B cell (primary cell): ENCODE measurements at regions not wholly inside any gene's neighbourhood (a gene's known extent, or its start where the extent isn't known, plus 50 kb on each side); places are given as distances from the start of the nearest gene placed in this dataset.
"Not testable (repeated sequence)": the region's sequence is repeated elsewhere in the genome, so short reads cannot be mapped to it uniquely, and the experiment has no call there.

ENCODE experiments used
- ATAC-seq: fragments of 200-7000 bp; cut with Tn5 transposase; one replicate; pipeline ENCODE4 v1.10.0; 2021; ENCODE audit warnings: low read depth, mild to moderate bottlenecking, moderate number of reproducible peaks, moderate library complexity
- CTCF ChIA-PET: fragments of 350-600 bp; sonication (Branson Sonifier 250); formaldehyde crosslinking; loops from one replicate; lab custom pipeline; 2021; ENCODE audit warnings: antibody characterized with exemption, inconsistent platforms; lab: Charles Lee
- POLR2A ChIA-PET: fragments of 350-600 bp; sonication (Branson Sonifier 250); formaldehyde crosslinking; loops from one replicate; lab custom pipeline; 2021; ENCODE audit warnings: antibody characterized with exemption; lab: Charles Lee
- DNase-seq: peaks from one replicate; pipeline ENCODE4 v3.0.0; 2013
- H2AFZ ChIP-seq: 2 replicates; pipeline ENCODE4 v1.6.1; 2012; ENCODE audit warnings: mild to moderate bottlenecking, low read depth, low read length; ENCODE audit not compliant: insufficient read depth, poor library complexity, severe bottlenecking
- H3K27ac ChIP-seq, 2 donors: 1 replicate in 1 of 2; 2 replicates in 1 of 2; pipeline ENCODE4 v1.5.1; 2012 to 2013; ENCODE audit warnings: low read length in 2 of 2, mild to moderate bottlenecking in 2 of 2, moderate library complexity in 1 of 2
- H3K27me3 ChIP-seq, 4 experiments: fragments of 200-600 bp in 1 of 4; sonication (generic) in 1 of 4; replicated peaks in 1 of 4; 1 replicate in 2 of 4; 2 replicates in 2 of 4; pipeline versions ENCODE4 v1.6.1 to v1.7.0; 2013 to 2016; ENCODE audit warnings: low read length in 3 of 4, mild to moderate bottlenecking in 2 of 4, mixed read lengths in 1 of 4, moderate library complexity in 1 of 4; ENCODE audit not compliant: insufficient read depth in 4 of 4, control insufficient read depth in 3 of 4; ENCODE audit errors: control extremely low read depth in 1 of 4
- H3K36me3 ChIP-seq, 2 experiments: replicated peaks in 1 of 2; 1 replicate in 1 of 2; 2 replicates in 1 of 2; pipeline versions ENCODE4 v1.6.1 to v1.7.1; 2013; ENCODE audit warnings: low read length in 1 of 2; ENCODE audit not compliant: insufficient read depth in 2 of 2, control insufficient read depth in 1 of 2; ENCODE audit errors: control extremely low read depth in 1 of 2, extremely low read depth in 1 of 2
- H3K4me1 ChIP-seq, 2 donors: fragments of 200-600 bp in 1 of 2; sonication (generic) in 1 of 2; 1 replicate in 1 of 2; 2 replicates in 1 of 2; pipeline versions ENCODE4 v1.5.1 to v1.6.1; 2013 to 2017; ENCODE audit warnings: low read length in 2 of 2; ENCODE audit not compliant: control insufficient read depth in 2 of 2, insufficient read depth in 2 of 2
- H3K4me2 ChIP-seq: replicated peaks from 2 replicates; pipeline ENCODE3; 2012; ENCODE audit warnings: mild to moderate bottlenecking, low read depth, low read length; ENCODE audit not compliant: poor library complexity, severe bottlenecking
- H3K4me3 ChIP-seq, 5 experiments: fragments of 200-600 bp in 1 of 5; sonication (generic) in 1 of 5; 1 replicate in 3 of 5; 2 replicates in 2 of 5; pipeline versions ENCODE4 v1.5.1 to v1.7.0; 2011 to 2016; ENCODE audit warnings: low read length in 4 of 5, mild to moderate bottlenecking in 4 of 5, low read depth in 2 of 5, control low read depth in 1 of 5, moderate library complexity in 1 of 5; ENCODE audit not compliant: insufficient read depth in 1 of 5; ENCODE audit errors: control extremely low read depth in 1 of 5, extremely low read depth in 1 of 5
- H3K79me2 ChIP-seq: fragments of 200-600 bp; sonication (generic); one replicate; pipeline ENCODE4 v1.6.0; 2016; ENCODE audit warnings: low read length; ENCODE audit not compliant: control insufficient read depth, insufficient read depth
- H3K9ac ChIP-seq: fragments of 200-600 bp; sonication (generic); 2 replicates; pipeline ENCODE4 v1.6.1; 2017; ENCODE audit warnings: mild to moderate bottlenecking, low read length, moderate library complexity
- H3K9me3 ChIP-seq, 3 donors: one replicate each; pipeline versions ENCODE4 v1.6.1 to v1.7.1; 2013; ENCODE audit warnings: low read length in 2 of 3; ENCODE audit not compliant: control insufficient read depth in 2 of 3, insufficient read depth in 1 of 3; ENCODE audit errors: control extremely low read depth in 1 of 3
- H4K20me1 ChIP-seq: 2 replicates; pipeline ENCODE4 v1.6.0; 2012; ENCODE audit warnings: mild to moderate bottlenecking, low read length; ENCODE audit not compliant: insufficient read depth, control insufficient read depth, poor library complexity, severe bottlenecking
- H3K27ac Mint-ChIP-seq: one replicate; pipeline ENCODE4 v1.8.0; 2021; ENCODE audit warnings: mixed read lengths
- H3K27me3 Mint-ChIP-seq: one replicate; pipeline ENCODE4 v1.8.0; 2021; ENCODE audit warnings: mixed read lengths
- H3K4me1 Mint-ChIP-seq: one replicate; pipeline ENCODE4 v1.8.0; 2021; ENCODE audit warnings: mixed read lengths
- H3K4me3 Mint-ChIP-seq: one replicate; pipeline ENCODE4 v1.8.0; 2021; ENCODE audit warnings: mixed read lengths
- H3K9me3 Mint-ChIP-seq: one replicate; pipeline ENCODE4 v1.8.0; 2022; ENCODE audit warnings: mixed read lengths; ENCODE audit not compliant: insufficient read depth
- CTCF ChIP-seq: fragments of 200-600 bp; IDR thresholded peaks from one replicate; pipeline ENCODE4 v1.8.0; 2022; ENCODE audit warnings: antibody characterized with exemption, mild to moderate bottlenecking
- EZH2 ChIP-seq: IDR thresholded peaks from 2 replicates; pipeline ENCODE4 v1.6.1; 2012; ENCODE audit warnings: borderline replicate concordance, low read depth, mild to moderate bottlenecking, moderate library complexity, low read length; ENCODE audit not compliant: insufficient read depth, poor library complexity, severe bottlenecking
- WGBS: methylation state at CpG from one replicate; pipeline ENCODE4 v1.1.5; 2013; ENCODE audit warnings: missing lambda C conversion rate; ENCODE audit not compliant: insufficient coverage; 5-methylcytosine and 5-hydroxymethylcytosine counted together
- intact Hi-C: fragments of 100-400 bp; cut with micrococcal nuclease; formaldehyde crosslinking; loops from one replicate; pipeline ENCODE4 v1.10.0; 2022

- WGBS: no CpG with 5 or more reads among the region's 3 CpGs
- Histone ChIP-seq H3K27ac (no peak overlapping the region), H3K4me1 (no peaks in the 10 kb centered on the region), H3K4me2 (no peak overlapping the region), H3K79me2 (no peaks in the 10 kb centered on the region), H4K20me1 (no peaks in the 10 kb centered on the region), H3K4me3 (no peak overlapping the region), H3K36me3 (no peaks in the 10 kb centered on the region), H2AFZ (no peak overlapping the region), H3K9ac (no peak overlapping the region), H3K9me3 (peaks cover 1 to 6% (median 6%) of the 10 kb centered on the region in 3 donors), H3K27me3 (no peaks in the 10 kb centered on the region)
- CTCF ChIA-PET: no interaction called here
- no peaks in the 10 kb centered on the region for H3K27me3 Mint-ChIP-seq
- ATAC-seq (no peak), DNase-seq (no peak)
- POLR2A ChIA-PET: no interaction called here
- intact Hi-C loops: no loop called here
- H3K9me3 Mint-ChIP-seq: peaks cover 7% of the 10 kb centered on the region
- no peak overlapping the region for H3K27ac Mint-ChIP-seq
- no peaks in the 10 kb centered on the region for H3K4me1 Mint-ChIP-seq
- H3K4me3 Mint-ChIP-seq: no peak overlapping the region
- no peak for TF ChIP-seq CTCF
- TF ChIP-seq EZH2: no peak
Measured at GRCh38 chr18:39149211-39149806, 1583.7 kb upstream of the CELF4 start.

GRCh38 chr18:39134255-39134654 lies 1568.7 kb upstream of the CELF4 start:
- DNase-seq (no peak), ATAC-seq (no peak)
- no peaks in the 10 kb centered on the region for H3K27me3 ChIP-seq
- no peaks in the 10 kb centered on the region for H3K27me3 Mint-ChIP-seq
- H3K4me1 ChIP-seq: no peaks in the 10 kb centered on the region
- H3K9me3 Mint-ChIP-seq: peaks cover 3% of the 10 kb centered on the region
- no peak overlapping the region for H3K4me3 Mint-ChIP-seq
- H2AFZ ChIP-seq: no peak overlapping the region
- no peak overlapping the region for H3K27ac ChIP-seq
- no peak overlapping the region for H3K9ac ChIP-seq
- 100% methylated on average over 2 of the region's 3 CpGs for WGBS
- H3K79me2 ChIP-seq: no peaks in the 10 kb centered on the region
- H3K36me3 ChIP-seq: no peaks in the 10 kb centered on the region
- CTCF ChIA-PET: no interaction called here
- H3K27ac Mint-ChIP-seq: no peak overlapping the region
- POLR2A ChIA-PET: no interaction called here
- H3K9me3 ChIP-seq: no peaks in the 10 kb centered on the region
- no peaks in the 10 kb centered on the region for H3K4me1 Mint-ChIP-seq
- no peaks in the 10 kb centered on the region for H4K20me1 ChIP-seq
- TF ChIP-seq CTCF (no peak), EZH2 (no peak)
- intact Hi-C loops: no loop called here
- no peak overlapping the region for H3K4me2 ChIP-seq
- H3K4me3 ChIP-seq: no peak overlapping the region

DNA sequence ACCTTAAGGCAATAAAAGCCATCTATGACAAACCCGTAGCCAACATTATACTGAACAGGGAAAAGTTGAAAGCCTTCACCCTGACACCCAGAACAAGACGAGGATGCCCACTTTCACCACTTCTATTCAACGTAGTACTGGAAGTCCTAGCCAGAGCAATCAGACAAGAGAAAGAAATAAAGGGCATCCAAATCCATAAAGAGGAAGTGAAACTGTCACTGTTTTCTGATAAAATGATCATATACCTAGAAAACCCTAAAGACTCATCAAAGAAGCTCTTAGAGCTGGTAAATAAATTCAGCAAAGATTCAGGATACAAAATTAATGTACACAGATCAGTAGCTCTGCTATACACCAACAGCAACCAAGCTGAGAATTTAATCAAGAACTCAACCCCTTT lies 1561.9 kb upstream of the CELF4 start:
- H3K9ac ChIP-seq, H3K9me3 ChIP-seq, DNase-seq, ATAC-seq, H3K27me3 ChIP-seq, POLR2A ChIA-PET, H3K79me2 ChIP-seq, H3K27ac ChIP-seq, H3K4me2 ChIP-seq, H3K27me3 Mint-ChIP-seq, intact Hi-C loops, H3K27ac Mint-ChIP-seq, CTCF ChIA-PET, H3K4me1 Mint-ChIP-seq, H3K4me3 ChIP-seq, H3K36me3 ChIP-seq, H4K20me1 ChIP-seq, H2AFZ ChIP-seq, H3K4me3 Mint-ChIP-seq, H3K4me1 ChIP-seq: not testable (repeated sequence)
- 86% methylated on average over 1 of the region's 3 CpGs for WGBS
- H3K9me3 Mint-ChIP-seq: peaks cover 12% of the 10 kb centered on the region
